HepG2 (cell line): ENCODE measurements at regions not wholly inside any gene's neighbourhood (a gene's known extent, or its start where the extent isn't known, plus 50 kb on each side); places are given as distances from the start of the nearest gene placed in this dataset.
A peak's percentile ranks its signal among the peaks of the same experiment; 100 is the strongest.

Experiments
- ATAC-seq: fragments of 200-7000 bp; cut with Tn5 transposase; 3 replicates; pipeline ENCODE4 v1.9.1; 2020; ENCODE audit warnings: mild to moderate bottlenecking, moderate library complexity
- BruUV-seq: library from RNA; stranded (reverse); fragments of 400-500 nt; replicated peaks from 2 replicates; lab custom pipeline; 2021; lab: Mats Ljungman, UMichigan
- CTCF ChIA-PET: fragments of 300-600 bp; formaldehyde crosslinking; extraction: SDS; loops from one replicate; lab custom pipeline; 2021; ENCODE audit warnings: low total read pairs, inconsistent platforms, low intra/inter-chr PET ratio; lab: Yijun Ruan, JAX
- POLR2A ChIA-PET: fragments of 350-600 bp; sonication (Branson Sonifier 250); formaldehyde crosslinking; loops from one replicate; lab custom pipeline; 2020; ENCODE audit warnings: antibody characterized with exemption, inconsistent platforms; lab: Yijun Ruan, JAX
- DNase-seq: peaks from one replicate; pipeline ENCODE4 v3.0.0-alpha.2; 2015; ENCODE audit warnings: low spot score
- FAIRE-seq: peaks from 3 replicates; lab custom pipeline; 2011; peaks lifted over from hg19 to GRCh38; lab: Jason Lieb, UNC
- H2AFZ ChIP-seq: one replicate; pipeline ENCODE4 v1.6.1; 2011; ENCODE audit warnings: low read length, inconsistent platforms
- H3K27ac ChIP-seq: fragments of 300-600 bp; 3 replicates; pipeline ENCODE4 v1.8.0; 2011; ENCODE audit warnings: mixed run types, mild to moderate bottlenecking, mixed read lengths, low read length, inconsistent platforms; ENCODE audit not compliant: insufficient read depth; ENCODE audit errors: extremely low read length
- H3K27me3 ChIP-seq, 2 experiments: fragments of 200-600 bp in 1 of 2; 2 replicates in 1 of 2; 3 replicates in 1 of 2; pipeline versions ENCODE4 v1.6.0 to v1.8.0; 2011; ENCODE audit warnings: low read length in 2 of 2, mild to moderate bottlenecking in 2 of 2, moderate library complexity in 2 of 2, inconsistent platforms in 1 of 2; ENCODE audit not compliant: insufficient read depth in 2 of 2, control insufficient read depth in 1 of 2
- H3K36me3 ChIP-seq, 2 experiments: fragments of 200-600 bp in 1 of 2; replicated peaks in 1 of 2; 2 replicates in 1 of 2; 3 replicates in 1 of 2; pipeline versions ENCODE4 v1.5.1 to v1.8.0; 2011; ENCODE audit warnings: low read length in 2 of 2, inconsistent platforms in 1 of 2; ENCODE audit not compliant: insufficient read depth in 2 of 2, control insufficient read depth in 1 of 2
- H3K4me1 ChIP-seq: 2 replicates; pipeline ENCODE4 v1.5.1; 2012; ENCODE audit warnings: low read length, inconsistent platforms; ENCODE audit not compliant: insufficient read depth
- H3K4me2 ChIP-seq: 2 replicates; pipeline ENCODE4 v1.6.0; 2011; ENCODE audit warnings: low read depth, low read length, inconsistent platforms
- H3K4me3 ChIP-seq, 3 experiments: fragments of 200-600 bp in 1 of 3; sonication (generic), shearing (Covaris generic) in 1 of 3; replicated peaks in 1 of 3; 2 replicates each; pipeline ENCODE4 v1.5.1; 2011 to 2016; ENCODE audit warnings: low read length in 3 of 3, inconsistent platforms in 2 of 3, low read depth in 2 of 3, mild to moderate bottlenecking in 2 of 3, control low read depth in 1 of 3, mixed read lengths in 1 of 3; ENCODE audit not compliant: insufficient read depth in 1 of 3
- H3K79me2 ChIP-seq: one replicate; pipeline ENCODE4 v1.6.1; 2011; ENCODE audit warnings: low read length, inconsistent platforms; ENCODE audit not compliant: insufficient read depth
- H3K9ac ChIP-seq: 2 replicates; pipeline ENCODE4 v1.6.0; 2011; ENCODE audit warnings: mild to moderate bottlenecking, low read depth, low read length, inconsistent platforms; ENCODE audit not compliant: insufficient read depth
- H3K9me3 ChIP-seq: 2 replicates; pipeline ENCODE4 v1.5.1; 2012; ENCODE audit warnings: mild to moderate bottlenecking, low read length
- H4K20me1 ChIP-seq: 2 replicates; pipeline ENCODE4 v1.6.0; 2011; ENCODE audit warnings: inconsistent platforms, mild to moderate bottlenecking, low read length, moderate library complexity; ENCODE audit not compliant: insufficient read depth
- ATF1 ChIP-seq: IDR thresholded peaks from 2 replicates; pipeline ENCODE4 v1.6.1; 2016; ENCODE audit warnings: mild to moderate bottlenecking, control low read depth
- BCL6 ChIP-seq: IDR thresholded peaks from 2 replicates; pipeline ENCODE4 v1.6.1; 2016; ENCODE audit warnings: missing genetic modification reagents, missing compliant biosample characterization
- CCDC6 ChIP-seq: sonication (generic); formaldehyde crosslinking; IDR thresholded peaks from 2 replicates; pipeline ENCODE4 v1.8.1; 2022; ENCODE audit warnings: mild to moderate bottlenecking, missing genetic modification reagents, moderate library complexity
- EEA1 ChIP-seq: sonication (generic); formaldehyde crosslinking; IDR thresholded peaks from 2 replicates; pipeline ENCODE4 v1.5.1; 2020; ENCODE audit warnings: mild to moderate bottlenecking, missing genetic modification reagents, borderline replicate concordance
- EP300 ChIP-seq, 3 experiments: sonication (generic) in 1 of 3; formaldehyde crosslinking in 1 of 3; IDR thresholded peaks; 2 replicates each; pipeline versions ENCODE4 v1.5.1 to v1.6.1; 2011 to 2020; ENCODE audit warnings: low read depth in 2 of 3, low read length in 2 of 3, borderline replicate concordance in 1 of 3, improper control_type of control experiment in 1 of 3, mild to moderate bottlenecking in 1 of 3, missing genetic modification reagents in 1 of 3, moderate library complexity in 1 of 3
- HMG20B ChIP-seq: conservative IDR thresholded peaks from 2 replicates; pipeline ENCODE4 v1.6.1; 2016; ENCODE audit warnings: missing genetic modification reagents, missing compliant biosample characterization
- NBN ChIP-seq: fragments of 450-650 bp; conservative IDR thresholded peaks from 2 replicates; pipeline ENCODE4 v1.6.1; 2017
- NFE2 ChIP-seq: sonication (generic); formaldehyde crosslinking; IDR thresholded peaks from 2 replicates; pipeline ENCODE4 v1.4.0; 2020; ENCODE audit warnings: missing genetic modification reagents
- RBM22 ChIP-seq: fragments of 200-400 bp; formaldehyde crosslinking; optimal IDR thresholded peaks from 2 replicates; pipeline ENCODE3; 2017; ENCODE audit warnings: mild to moderate bottlenecking, low read length, moderate library complexity
- SAP130 ChIP-seq: IDR thresholded peaks from 2 replicates; pipeline ENCODE4 v1.6.1; 2016; ENCODE audit warnings: low read depth
- ZNF331 ChIP-seq: sonication (generic); formaldehyde crosslinking; IDR thresholded peaks from 2 replicates; pipeline ENCODE4 v1.4.0; 2020; ENCODE audit warnings: missing genetic modification reagents
- ZSCAN9 ChIP-seq: IDR thresholded peaks from 2 replicates; pipeline ENCODE4 v1.6.1; 2016; ENCODE audit warnings: borderline replicate concordance
- ZZZ3 ChIP-seq: sonication (generic); formaldehyde crosslinking; IDR thresholded peaks from 2 replicates; pipeline ENCODE4 v1.4.0; 2020; ENCODE audit warnings: missing genetic modification reagents, mild to moderate bottlenecking, borderline replicate concordance
- WGBS: methylation state at CpG from one replicate; pipeline ENCODE4 v1.1.6; 2017; ENCODE audit warnings: low lambda C conversion rate; 5-methylcytosine and 5-hydroxymethylcytosine counted together
- in situ Hi-C: cut with HindIII; loops from 2 replicates; pipeline ENCODE4 v1.10.0; 2017; ENCODE audit warnings: low pct_unique_long_range_greater_than_20kb; ENCODE audit not compliant: extremely low pct_ligation_motif_present
- intact Hi-C: fragments of 100-400 bp; cut with micrococcal nuclease; formaldehyde crosslinking; loops from one replicate; pipeline ENCODE4 v1.10.0; 2022; ENCODE audit not compliant: unreplicated experiment
- TF ChIP-seq, protein P1 (sequence below): sonication (generic); formaldehyde crosslinking; IDR thresholded peaks from 2 replicates; pipeline ENCODE4 v1.8.1; 2023; ENCODE audit warnings: missing genetic modification reagents, mild to moderate bottlenecking, borderline replicate concordance
- TF ChIP-seq, protein P2 (sequence below): sonication (generic); formaldehyde crosslinking; IDR thresholded peaks from 2 replicates; pipeline ENCODE4 v1.4.0; 2020; ENCODE audit warnings: missing genetic modification reagents

DNA sequence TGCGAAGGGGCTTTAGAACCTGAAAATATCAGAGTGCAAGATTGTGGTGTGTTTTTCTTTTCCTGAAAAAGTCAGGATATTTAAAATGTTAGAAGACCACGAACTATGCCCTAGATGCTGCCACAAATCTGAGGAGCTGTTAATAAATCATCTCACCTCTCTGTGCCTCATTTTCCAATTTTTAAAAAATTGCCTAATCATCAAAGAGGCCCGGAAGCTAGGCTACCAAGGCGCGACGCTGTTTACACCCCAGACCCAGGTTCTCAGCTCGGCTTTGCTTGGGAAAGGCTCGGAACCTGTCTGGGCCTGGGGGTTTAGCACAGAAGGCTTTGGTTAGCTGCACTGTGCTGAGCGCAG lies 409.6 kb downstream of the BCOR start:
- H3K27ac ChIP-seq: no peak overlapping the region
- H3K27me3 ChIP-seq: peaks cover 0 to 3% of the 10 kb centered on the region in 2 experiments; a peak in 1 of 5 replicates
- in situ Hi-C loops (no loop called here), intact Hi-C loops (no loop called here)
- 0 out of 6 replicates have a peak overlapping the region, but pooled peaks of 1 of the 3 experiments have one; percentile 28 for H3K4me3 ChIP-seq
- H4K20me1 ChIP-seq: no peaks in the 10 kb centered on the region
- 50% methylated on average over 2 of the region's 9 CpGs for WGBS
- H3K9ac ChIP-seq: no peak overlapping the region
- TF ChIP-seq ATF1 (CRISPR knock-in tag) (no peak), ZZZ3 (CRISPR knock-in tag) (no peak), SAP130 (CRISPR knock-in tag) (no peak), RBM22 (no peak), ZSCAN9 (no peak), NFE2 (CRISPR knock-in tag) (no peak), NBN (no peak), HMG20B (CRISPR knock-in tag) (no peak), CCDC6 (CRISPR knock-in tag) (no peak), ZNF331 (CRISPR knock-in tag) (no peak), BCL6 (no peak), EP300 (IDR thresholded peaks at IDR 0.05; ENCODE audit: low read depth in 2 of 2, low read length in 2 of 2) (no peak), EP300 (CRISPR knock-in tag; IDR thresholded peaks at IDR 0.05; ENCODE audit: borderline replicate concordance) (no peak), EEA1 (CRISPR knock-in tag) (no peak)
- TF ChIP-seq, protein P1, sequence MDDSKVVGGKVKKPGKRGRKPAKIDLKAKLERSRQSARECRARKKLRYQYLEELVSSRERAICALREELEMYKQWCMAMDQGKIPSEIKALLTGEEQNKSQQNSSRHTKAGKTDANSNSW (CRISPR knock-in tag): no peak
- TF ChIP-seq, protein P2, sequence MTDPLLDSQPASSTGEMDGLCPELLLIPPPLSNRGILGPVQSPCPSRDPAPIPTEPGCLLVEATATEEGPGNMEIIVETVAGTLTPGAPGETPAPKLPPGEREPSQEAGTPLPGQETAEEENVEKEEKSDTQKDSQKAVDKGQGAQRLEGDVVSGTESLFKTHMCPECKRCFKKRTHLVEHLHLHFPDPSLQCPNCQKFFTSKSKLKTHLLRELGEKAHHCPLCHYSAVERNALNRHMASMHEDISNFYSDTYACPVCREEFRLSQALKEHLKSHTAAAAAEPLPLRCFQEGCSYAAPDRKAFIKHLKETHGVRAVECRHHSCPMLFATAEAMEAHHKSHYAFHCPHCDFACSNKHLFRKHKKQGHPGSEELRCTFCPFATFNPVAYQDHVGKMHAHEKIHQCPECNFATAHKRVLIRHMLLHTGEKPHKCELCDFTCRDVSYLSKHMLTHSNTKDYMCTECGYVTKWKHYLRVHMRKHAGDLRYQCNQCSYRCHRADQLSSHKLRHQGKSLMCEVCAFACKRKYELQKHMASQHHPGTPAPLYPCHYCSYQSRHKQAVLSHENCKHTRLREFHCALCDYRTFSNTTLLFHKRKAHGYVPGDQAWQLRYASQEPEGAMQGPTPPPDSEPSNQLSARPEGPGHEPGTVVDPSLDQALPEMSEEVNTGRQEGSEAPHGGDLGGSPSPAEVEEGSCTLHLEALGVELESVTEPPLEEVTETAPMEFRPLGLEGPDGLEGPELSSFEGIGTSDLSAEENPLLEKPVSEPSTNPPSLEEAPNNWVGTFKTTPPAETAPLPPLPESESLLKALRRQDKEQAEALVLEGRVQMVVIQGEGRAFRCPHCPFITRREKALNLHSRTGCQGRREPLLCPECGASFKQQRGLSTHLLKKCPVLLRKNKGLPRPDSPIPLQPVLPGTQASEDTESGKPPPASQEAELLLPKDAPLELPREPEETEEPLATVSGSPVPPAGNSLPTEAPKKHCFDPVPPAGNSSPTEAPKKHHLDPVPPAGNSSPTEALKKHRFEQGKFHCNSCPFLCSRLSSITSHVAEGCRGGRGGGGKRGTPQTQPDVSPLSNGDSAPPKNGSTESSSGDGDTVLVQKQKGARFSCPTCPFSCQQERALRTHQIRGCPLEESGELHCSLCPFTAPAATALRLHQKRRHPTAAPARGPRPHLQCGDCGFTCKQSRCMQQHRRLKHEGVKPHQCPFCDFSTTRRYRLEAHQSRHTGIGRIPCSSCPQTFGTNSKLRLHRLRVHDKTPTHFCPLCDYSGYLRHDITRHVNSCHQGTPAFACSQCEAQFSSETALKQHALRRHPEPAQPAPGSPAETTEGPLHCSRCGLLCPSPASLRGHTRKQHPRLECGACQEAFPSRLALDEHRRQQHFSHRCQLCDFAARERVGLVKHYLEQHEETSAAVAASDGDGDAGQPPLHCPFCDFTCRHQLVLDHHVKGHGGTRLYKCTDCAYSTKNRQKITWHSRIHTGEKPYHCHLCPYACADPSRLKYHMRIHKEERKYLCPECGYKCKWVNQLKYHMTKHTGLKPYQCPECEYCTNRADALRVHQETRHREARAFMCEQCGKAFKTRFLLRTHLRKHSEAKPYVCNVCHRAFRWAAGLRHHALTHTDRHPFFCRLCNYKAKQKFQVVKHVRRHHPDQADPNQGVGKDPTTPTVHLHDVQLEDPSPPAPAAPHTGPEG: no peak
- no peaks in the 10 kb centered on the region for H3K9me3 ChIP-seq
- H3K4me2 ChIP-seq: no peak overlapping the region
- H3K79me2 ChIP-seq: no peaks in the 10 kb centered on the region
- H3K36me3 ChIP-seq: no peaks in the 10 kb centered on the region
- H3K4me1 ChIP-seq: no peaks in the 10 kb centered on the region
- ATAC-seq: no peak
- no TSS peak for BruUV-seq
- ChIA-PET CTCF (no interaction called here), POLR2A (no interaction called here)
- DNase-seq: no peak
- H2AFZ ChIP-seq: no peak overlapping the region
- no peak for FAIRE-seq
